ENCODE measurements at regions not wholly inside any gene's neighbourhood (a gene's known extent, or its start where the extent isn't known, plus 50 kb on each side); places are given as distances from the start of the nearest gene placed in this dataset.
A peak's percentile ranks its signal among the peaks of the same experiment; 100 is the strongest.
"Not testable (repeated sequence)": the region's sequence is repeated elsewhere in the genome, so short reads cannot be mapped to it uniquely, and the experiment has no call there.

- DNase-seq (ENCODE audit: low read depth in 2 of 2) = no peak
These were observed 191.8 kb upstream of the SPOPL start for GRCh38 chr2:138309760-138310159.

- no peak for DNase-seq (ENCODE audit: low read depth in 2 of 2)
These were observed 189.5 kb upstream of the SPOPL start for GRCh38 chr2:138312061-138312460.

- not testable (repeated sequence) for DNase-seq (ENCODE audit: low read depth in 2 of 2)
These were observed 186.0 kb upstream of the SPOPL start for GRCh38 chr2:138315619-138316018.

GRCh38 chr2:138319616-138320015 is 182.0 kb upstream of the SPOPL start:
- DNase-seq (ENCODE audit: low read depth in 2 of 2) = no peak

- no peak for DNase-seq (ENCODE audit: low read depth in 2 of 2)
These were observed 180.1 kb upstream of the SPOPL start for GRCh38 chr2:138321458-138321857.

- DNase-seq (ENCODE audit: low read depth in 2 of 2) = no peak
These were observed 178.0 kb upstream of the SPOPL start for GRCh38 chr2:138323382-138324067.

- no peak for DNase-seq (ENCODE audit: low read depth in 2 of 2)
These were observed 177.3 kb upstream of the SPOPL start for GRCh38 chr2:138324068-138324771.

GRCh38 chr2:138327967-138328366 is 173.6 kb upstream of the SPOPL start:
- no peak for DNase-seq (ENCODE audit: low read depth in 2 of 2)

GRCh38 chr2:138329162-138329561 is 172.4 kb upstream of the SPOPL start:
- no peak for DNase-seq (ENCODE audit: low read depth in 2 of 2)

- no peak for DNase-seq (ENCODE audit: low read depth in 2 of 2)
These were observed 172.0 kb upstream of the SPOPL start for GRCh38 chr2:138329591-138329990.

GRCh38 chr2:138333121-138333520 is 168.4 kb upstream of the SPOPL start:
- no peak for DNase-seq (ENCODE audit: low read depth in 2 of 2)

- no peak for DNase-seq (ENCODE audit: low read depth in 2 of 2)
These were observed 167.9 kb upstream of the SPOPL start for GRCh38 chr2:138333677-138334076.

GRCh38 chr2:138334323-138334722 is 167.2 kb upstream of the SPOPL start:
- DNase-seq (ENCODE audit: low read depth in 2 of 2) = no peak

- DNase-seq (ENCODE audit: low read depth in 2 of 2) = no peak
These were observed 166.5 kb upstream of the SPOPL start for GRCh38 chr2:138335036-138335435.

- no peak for DNase-seq (ENCODE audit: low read depth in 2 of 2)
These were observed 165.4 kb upstream of the SPOPL start for GRCh38 chr2:138336146-138336545.

GRCh38 chr2:138355244-138355643 is 146.3 kb upstream of the SPOPL start:
- DNase-seq (ENCODE audit: low read depth in 2 of 2) = no peak

GRCh38 chr2:138356178-138356577 is 145.4 kb upstream of the SPOPL start:
- DNase-seq (ENCODE audit: low read depth in 2 of 2) = peak; percentile 71 to 73

- DNase-seq (ENCODE audit: low read depth in 2 of 2) = no peak
These were observed 142.0 kb upstream of the SPOPL start for GRCh38 chr2:138359532-138359931.

GRCh38 chr2:138364554-138365162 is 136.9 kb upstream of the SPOPL start:
- peak; percentile 46 to 53 for DNase-seq (ENCODE audit: low read depth in 2 of 2)

- DNase-seq (ENCODE audit: low read depth in 2 of 2) = no peak
These were observed 136.0 kb upstream of the SPOPL start for GRCh38 chr2:138365581-138365980.

- DNase-seq (ENCODE audit: low read depth in 2 of 2) = no peak
These were observed 131.7 kb upstream of the SPOPL start for GRCh38 chr2:138369856-138370255.

- peak in 1 of 2 experiments; percentile 17 for DNase-seq (ENCODE audit: low read depth in 2 of 2)
These were observed 127.6 kb upstream of the SPOPL start for GRCh38 chr2:138373993-138374408.

- DNase-seq (ENCODE audit: low read depth in 2 of 2) = no peak
These were observed 120.2 kb upstream of the SPOPL start for GRCh38 chr2:138381373-138381772.
